ENCODE measurements at regions not wholly inside any gene's neighbourhood (a gene's known extent, or its start where the extent isn't known, plus 50 kb on each side); places are given as distances from the start of the nearest gene placed in this dataset.
A peak's percentile ranks its signal among the peaks of the same experiment; 100 is the strongest.

GRCh38 chr21:16113052-16113715 lies 383.4 kb downstream of the USP25 start:
- H3K4me1 ChIP-seq (ENCODE audit: insufficient read depth, poor library complexity, severe bottlenecking) = peaks cover 15% of the 10 kb centered on the region
- no peaks in the 10 kb centered on the region for H3K27me3 ChIP-seq (ENCODE audit: insufficient read depth, poor library complexity, severe bottlenecking)
- no peak overlapping the region for H3K27ac ChIP-seq (ENCODE audit: poor library complexity, severe bottlenecking)
- TF ChIP-seq, protein P1, sequence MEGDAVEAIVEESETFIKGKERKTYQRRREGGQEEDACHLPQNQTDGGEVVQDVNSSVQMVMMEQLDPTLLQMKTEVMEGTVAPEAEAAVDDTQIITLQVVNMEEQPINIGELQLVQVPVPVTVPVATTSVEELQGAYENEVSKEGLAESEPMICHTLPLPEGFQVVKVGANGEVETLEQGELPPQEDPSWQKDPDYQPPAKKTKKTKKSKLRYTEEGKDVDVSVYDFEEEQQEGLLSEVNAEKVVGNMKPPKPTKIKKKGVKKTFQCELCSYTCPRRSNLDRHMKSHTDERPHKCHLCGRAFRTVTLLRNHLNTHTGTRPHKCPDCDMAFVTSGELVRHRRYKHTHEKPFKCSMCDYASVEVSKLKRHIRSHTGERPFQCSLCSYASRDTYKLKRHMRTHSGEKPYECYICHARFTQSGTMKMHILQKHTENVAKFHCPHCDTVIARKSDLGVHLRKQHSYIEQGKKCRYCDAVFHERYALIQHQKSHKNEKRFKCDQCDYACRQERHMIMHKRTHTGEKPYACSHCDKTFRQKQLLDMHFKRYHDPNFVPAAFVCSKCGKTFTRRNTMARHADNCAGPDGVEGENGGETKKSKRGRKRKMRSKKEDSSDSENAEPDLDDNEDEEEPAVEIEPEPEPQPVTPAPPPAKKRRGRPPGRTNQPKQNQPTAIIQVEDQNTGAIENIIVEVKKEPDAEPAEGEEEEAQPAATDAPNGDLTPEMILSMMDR (IDR thresholded peaks at IDR 0.05; ENCODE audit: poor library complexity, severe bottlenecking) = no peak
- no peak for ATAC-seq (ENCODE audit: low read depth)
- no peak overlapping the region for H3K4me3 ChIP-seq (ENCODE audit: severe bottlenecking)
- no peaks in the 10 kb centered on the region for H3K36me3 ChIP-seq (ENCODE audit: low read depth)
- no peaks in the 10 kb centered on the region for H3K9me3 ChIP-seq (ENCODE audit: severe bottlenecking)
- DNase-seq (ENCODE audit: low spot score) = no peak

DNA sequence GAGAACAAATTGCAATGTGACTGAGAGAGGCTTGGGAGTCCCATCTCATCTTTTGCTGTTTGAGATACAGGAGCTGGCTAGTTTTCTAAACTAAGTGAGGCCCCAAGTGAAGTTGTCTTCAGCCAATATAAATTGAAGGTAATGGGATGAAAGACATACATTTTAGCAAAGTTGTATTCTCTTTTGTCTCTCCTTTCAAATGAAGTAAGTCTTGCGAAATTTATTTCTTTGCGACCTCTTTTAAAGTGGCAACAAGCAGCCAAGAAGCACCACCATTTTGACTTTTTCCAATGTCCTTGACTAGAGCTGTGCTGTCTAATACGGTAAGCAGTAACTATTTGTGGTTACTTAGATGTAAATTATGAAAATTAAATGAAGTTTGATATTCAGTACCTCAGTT lies 385.7 kb downstream of the USP25 start:
- DNase-seq (ENCODE audit: low spot score) = no peak
- Histone ChIP-seq H3K27me3 (ENCODE audit: insufficient read depth, poor library complexity, severe bottlenecking) (no peaks in the 10 kb centered on the region), H3K4me3 (ENCODE audit: severe bottlenecking) (no peak overlapping the region), H3K4me1 (ENCODE audit: insufficient read depth, poor library complexity, severe bottlenecking) (peaks cover 21% of the 10 kb centered on the region), H3K36me3 (ENCODE audit: low read depth) (no peaks in the 10 kb centered on the region), H3K27ac (ENCODE audit: poor library complexity, severe bottlenecking) (no peak overlapping the region), H3K9me3 (ENCODE audit: severe bottlenecking) (no peaks in the 10 kb centered on the region)
- TF ChIP-seq, protein P1 (IDR thresholded peaks at IDR 0.05; ENCODE audit: poor library complexity, severe bottlenecking) = no peak
- ATAC-seq (ENCODE audit: low read depth) = no peak

GRCh38 chr21:16116069-16116468 lies 386.3 kb downstream of the USP25 start:
- peak overlapping the region; percentile 83 for H3K27ac ChIP-seq (ENCODE audit: poor library complexity, severe bottlenecking)
- peaks cover 21% of the 10 kb centered on the region for H3K4me1 ChIP-seq (ENCODE audit: insufficient read depth, poor library complexity, severe bottlenecking)
- no peak for ATAC-seq (ENCODE audit: low read depth)

GRCh38 chr21:16116798-16117197 lies 387.0 kb downstream of the USP25 start:
- Histone ChIP-seq H3K36me3 (ENCODE audit: low read depth) (no peaks in the 10 kb centered on the region), H3K9me3 (ENCODE audit: severe bottlenecking) (no peaks in the 10 kb centered on the region), H3K4me3 (ENCODE audit: severe bottlenecking) (no peak overlapping the region), H3K27me3 (ENCODE audit: insufficient read depth, poor library complexity, severe bottlenecking) (no peaks in the 10 kb centered on the region), H3K27ac (ENCODE audit: poor library complexity, severe bottlenecking) (peak overlapping the region; percentile 83), H3K4me1 (ENCODE audit: insufficient read depth, poor library complexity, severe bottlenecking) (peaks cover 21% of the 10 kb centered on the region)
- ATAC-seq (ENCODE audit: low read depth) = peak; percentile 56
- TF ChIP-seq, protein P1 (IDR thresholded peaks at IDR 0.05; ENCODE audit: poor library complexity, severe bottlenecking) = no peak
- DNase-seq (ENCODE audit: low spot score) = no peak

More at GRCh38 chr21:16116069-16116468, 386.3 kb downstream of the USP25 start:
- Histone ChIP-seq H3K9me3 (ENCODE audit: severe bottlenecking) (no peaks in the 10 kb centered on the region), H3K4me3 (ENCODE audit: severe bottlenecking) (no peak overlapping the region), H3K36me3 (ENCODE audit: low read depth) (no peaks in the 10 kb centered on the region), H3K27me3 (ENCODE audit: insufficient read depth, poor library complexity, severe bottlenecking) (no peaks in the 10 kb centered on the region)
- TF ChIP-seq, protein P1 (IDR thresholded peaks at IDR 0.05; ENCODE audit: poor library complexity, severe bottlenecking) = no peak
- DNase-seq (ENCODE audit: low spot score) = no peak

DNA sequence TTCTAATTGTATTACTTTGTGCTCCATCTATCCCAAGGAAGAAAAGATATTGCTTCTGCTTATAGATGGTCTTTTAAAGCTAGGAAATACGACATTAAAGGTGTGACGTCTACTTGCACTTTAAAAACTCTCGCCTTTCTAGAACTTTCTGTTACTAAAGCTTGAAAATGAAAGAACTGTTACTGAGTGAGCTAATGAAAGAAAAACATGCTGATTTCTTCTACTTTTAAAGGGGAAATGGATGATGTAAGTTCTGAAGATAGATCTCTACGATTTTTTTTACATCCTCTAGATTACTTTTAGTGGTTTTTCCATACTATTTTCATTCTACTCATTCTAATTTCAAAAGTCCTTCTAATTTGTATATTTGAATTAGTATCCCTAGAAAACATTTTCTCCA lies 387.5 kb downstream of the USP25 start:
- H3K9me3 ChIP-seq (ENCODE audit: severe bottlenecking) = no peaks in the 10 kb centered on the region
- no peak for DNase-seq (ENCODE audit: low spot score)
- no peaks in the 10 kb centered on the region for H3K36me3 ChIP-seq (ENCODE audit: low read depth)
- H3K27ac ChIP-seq (ENCODE audit: poor library complexity, severe bottlenecking) = peak overlapping the region; percentile 83
- H3K4me1 ChIP-seq (ENCODE audit: insufficient read depth, poor library complexity, severe bottlenecking) = peaks cover 21% of the 10 kb centered on the region
- H3K4me3 ChIP-seq (ENCODE audit: severe bottlenecking) = no peak overlapping the region
- no peak for ATAC-seq (ENCODE audit: low read depth)
- TF ChIP-seq, protein P1 (IDR thresholded peaks at IDR 0.05; ENCODE audit: poor library complexity, severe bottlenecking) = no peak
- H3K27me3 ChIP-seq (ENCODE audit: insufficient read depth, poor library complexity, severe bottlenecking) = no peaks in the 10 kb centered on the region

Data from RWPE2 (cell line).